ENCODE measurements at regions not wholly inside any gene's neighbourhood (a gene's known extent, or its start where the extent isn't known, plus 50 kb on each side); places are given as distances from the start of the nearest gene placed in this dataset.
"Not testable (repeated sequence)": the region's sequence is repeated elsewhere in the genome, so short reads cannot be mapped to it uniquely, and the experiment has no call there.

- Histone ChIP-seq H3K4me3 (no peak overlapping the region), H3K9me3 (no peaks in the 10 kb centered on the region), H3K36me3 (no peaks in the 10 kb centered on the region), H3K27me3 (peaks cover 0 to 6% (median 0%) of the 10 kb centered on the region in 3 donors), H3K27ac (no peak overlapping the region), H3K4me1 (no peaks in the 10 kb centered on the region)
- no peak for TF ChIP-seq CTCF (IDR thresholded peaks at IDR 0.05)
- no peak for TF ChIP-seq EP300 (IDR thresholded peaks at IDR 0.05)
- TF ChIP-seq POLR2A (IDR thresholded peaks at IDR 0.05), result no peak
- TF ChIP-seq POLR2AphosphoS5 (IDR thresholded peaks at IDR 0.05), result no peak
- 63 to 78% (median 72%) methylated on average over 16 of the region's 16 CpGs for WGBS, 5 donors
- intact Hi-C loops (cut with DNase I; ENCODE audit: low total_unique reads), result no loop called here
- DNase-seq, result peak in 1 of 2 donors; percentile 16
Measured at GRCh38 chr2:15693926-15694588, 102.4 kb downstream of the DDX1 start.

- intact Hi-C loops (cut with DNase I; ENCODE audit: low total_unique reads), result no loop called here
- H3K4me3 ChIP-seq, result no peak overlapping the region
- DNase-seq, result no peak
- no peak overlapping the region for H3K27ac ChIP-seq
- TF ChIP-seq EP300 (IDR thresholded peaks at IDR 0.05) (no peak), CTCF (IDR thresholded peaks at IDR 0.05) (no peak), POLR2AphosphoS5 (IDR thresholded peaks at IDR 0.05) (no peak), POLR2A (IDR thresholded peaks at IDR 0.05) (no peak)
- no peaks in the 10 kb centered on the region for H3K4me1 ChIP-seq
- 83 to 95% (median 90%) methylated on average over 7 of the region's 7 CpGs for WGBS, 5 donors
- H3K27me3 ChIP-seq, result peaks cover 0 to under 1% (median 0%) of the 10 kb centered on the region in 3 donors
- no peaks in the 10 kb centered on the region for H3K36me3 ChIP-seq
- no peaks in the 10 kb centered on the region for H3K9me3 ChIP-seq
Measured at GRCh38 chr2:15694589-15694986, 102.9 kb downstream of the DDX1 start.

GRCh38 chr2:15695582-15696330 is 104.1 kb downstream of the DDX1 start:
- DNase-seq, result no peak
- 72 to 94% (median 85%) methylated on average over 9 of the region's 9 CpGs for WGBS, 5 donors
- Histone ChIP-seq H3K4me1 (no peaks in the 10 kb centered on the region), H3K4me3 (no peak overlapping the region), H3K36me3 (no peaks in the 10 kb centered on the region), H3K27ac (no peak overlapping the region), H3K9me3 (no peaks in the 10 kb centered on the region), H3K27me3 (no peaks in the 10 kb centered on the region)
- TF ChIP-seq CTCF (IDR thresholded peaks at IDR 0.05) (no peak), POLR2AphosphoS5 (IDR thresholded peaks at IDR 0.05) (no peak), EP300 (IDR thresholded peaks at IDR 0.05) (no peak), POLR2A (IDR thresholded peaks at IDR 0.05) (no peak)
- intact Hi-C loops (cut with DNase I; ENCODE audit: low total_unique reads), result no loop called here

- intact Hi-C loops (cut with DNase I; ENCODE audit: low total_unique reads), result not testable (repeated sequence)
Measured at GRCh38 chr2:15696606-15697170, 105.0 kb downstream of the DDX1 start.

More at GRCh38 chr2:15696606-15697170, 105.0 kb downstream of the DDX1 start:
- H3K27me3 ChIP-seq, DNase-seq, H3K4me1 ChIP-seq, H3K9me3 ChIP-seq, H3K27ac ChIP-seq, H3K36me3 ChIP-seq, H3K4me3 ChIP-seq: not testable (repeated sequence)
- 78 to 96% (median 93%) methylated on average over 16 to 32 of the region's 32 CpGs for WGBS, 5 donors
